OCI-LY7 (cell line): ENCODE measurements at regions not wholly inside any gene's neighbourhood (a gene's known extent, or its start where the extent isn't known, plus 50 kb on each side); places are given as distances from the start of the nearest gene placed in this dataset.

ENCODE experiments used
- CTCF ChIP-seq: fragments of 200-600 bp; sonication (generic); conservative IDR thresholded peaks from 2 replicates; pipeline ENCODE4 v1.5.1; 2014; ENCODE audit warnings: mild to moderate bottlenecking, antibody characterized with exemption, low read length, moderate library complexity, mixed read lengths
- EZH2phosphoT487 ChIP-seq: fragments of 200-600 bp; sonication (generic); IDR thresholded peaks from 2 replicates; pipeline ENCODE4 v1.6.1; 2018; ENCODE audit warnings: low read depth, borderline replicate concordance, mild to moderate bottlenecking, mixed run types, antibody characterized with exemption, low read length, moderate library complexity, mixed read lengths

GRCh38 chr1:59057211-59057694, 239.6 kb upstream of the FGGY start:
- TF ChIP-seq CTCF (no peak), EZH2phosphoT487 (no peak)
